SK-N-SH (cell line): ENCODE measurements at regions not wholly inside any gene's neighbourhood (a gene's known extent, or its start where the extent isn't known, plus 50 kb on each side); places are given as distances from the start of the nearest gene placed in this dataset.

Source experiments
- CTCF ChIA-PET: fragments of 300-600, 350-600 bp; formaldehyde crosslinking; extraction: SDS; loops from one replicate; lab custom pipeline; 2021; lab: Yijun Ruan, JAX
- POLR2A ChIA-PET: fragments of 350-600 bp; sonication (Branson Sonifier 250); formaldehyde crosslinking; extraction: SDS; loops from one replicate; lab custom pipeline; 2020; ENCODE audit warnings: antibody characterized with exemption, inconsistent platforms; lab: Yijun Ruan, JAX
- DNase-seq: peaks from one replicate; pipeline ENCODE4 v3.0.0; 2012
- H2AFZ ChIP-seq: fragments of 200-600 bp; sonication (generic); 2 replicates; pipeline ENCODE4 v1.8.1; 2016; ENCODE audit warnings: antibody characterized with exemption, mild to moderate bottlenecking, low read depth
- H3F3A ChIP-seq: fragments of 200-600 bp; sonication (generic); replicated peaks from 2 replicates; pipeline ENCODE3; 2016; ENCODE audit warnings: antibody characterized with exemption, mild to moderate bottlenecking; ENCODE audit not compliant: insufficient read depth
- H3K27ac ChIP-seq, 2 experiments: fragments of 200-500 bp in 1 of 2; fragments of 200-600 bp in 1 of 2; sonication (Bioruptor generic) in 1 of 2; sonication (generic), shearing (Covaris generic) in 1 of 2; 2 replicates each; pipeline versions ENCODE4 v1.5.1 to v1.6.1; 2014 to 2016; ENCODE audit warnings: low read depth in 2 of 2, inconsistent platforms in 1 of 2, low read length in 1 of 2, mild to moderate bottlenecking in 1 of 2, mixed read lengths in 1 of 2
- H3K27me3 ChIP-seq: fragments of 200-600 bp; sonication (generic), shearing (Covaris generic); 2 replicates; pipeline ENCODE4 v1.6.1; 2016; ENCODE audit warnings: mixed run types; ENCODE audit not compliant: insufficient read depth
- H3K36me3 ChIP-seq, 2 experiments: fragments of 200-500 bp in 1 of 2; fragments of 200-600 bp in 1 of 2; sonication (Bioruptor generic) in 1 of 2; sonication (generic) in 1 of 2; replicated peaks in 1 of 2; 2 replicates each; pipeline versions ENCODE3 to v1.5.1; 2014 to 2016; ENCODE audit warnings: low read length in 1 of 2, mild to moderate bottlenecking in 1 of 2; ENCODE audit not compliant: insufficient read depth in 2 of 2, control insufficient read depth in 1 of 2
- H3K4me1 ChIP-seq, 2 experiments: fragments of 200-500 bp in 1 of 2; fragments of 200-600 bp in 1 of 2; sonication (Bioruptor generic) in 1 of 2; sonication (generic), shearing (Covaris generic) in 1 of 2; 2 replicates each; pipeline versions ENCODE4 v1.5.1 to v1.6.1; 2014 to 2016; ENCODE audit warnings: low read depth in 1 of 2, low read length in 1 of 2, mixed run types in 1 of 2; ENCODE audit not compliant: insufficient read depth in 2 of 2, control insufficient read depth in 1 of 2
- H3K4me2 ChIP-seq: fragments of 200-600 bp; sonication (generic), shearing (Covaris generic); 2 replicates; pipeline ENCODE4 v1.6.1; 2017; ENCODE audit warnings: mixed run types
- H3K4me3 ChIP-seq, 2 experiments: fragments of 200-500 bp in 1 of 2; fragments of 200-600 bp in 1 of 2; sonication (Bioruptor generic) in 1 of 2; sonication (generic), shearing (Covaris generic) in 1 of 2; 2 replicates each; pipeline versions ENCODE4 v1.5.1 to v1.8.1; 2014 to 2016; ENCODE audit warnings: low read depth in 2 of 2, inconsistent platforms in 1 of 2, low read length in 1 of 2, mild to moderate bottlenecking in 1 of 2, mixed read lengths in 1 of 2, moderate library complexity in 1 of 2
- H3K79me2 ChIP-seq: fragments of 200-600 bp; sonication (generic); 2 replicates; pipeline ENCODE4 v1.8.1; 2017; ENCODE audit warnings: mild to moderate bottlenecking; ENCODE audit not compliant: insufficient read depth
- H3K9ac ChIP-seq: fragments of 200-600 bp; sonication (generic); 2 replicates; pipeline ENCODE4 v1.6.1; 2017; ENCODE audit warnings: mixed run types
- H3K9me2 ChIP-seq: fragments of 200-600 bp; sonication (generic); 2 replicates; pipeline ENCODE4 v1.6.1; 2017; ENCODE audit warnings: mixed run types
- H3K9me3 ChIP-seq: fragments of 200-600 bp; sonication (generic); 2 replicates; pipeline ENCODE4 v1.6.1; 2017; ENCODE audit warnings: mixed run types, mild to moderate bottlenecking, moderate library complexity
- H4K20me1 ChIP-seq: fragments of 200-600 bp; sonication (generic); 2 replicates; pipeline ENCODE4 v1.6.1; 2017; ENCODE audit warnings: mild to moderate bottlenecking, mixed run types; ENCODE audit not compliant: insufficient read depth
- CHD2 ChIP-seq: fragments of 150-350 bp; IDR thresholded peaks from 2 replicates; pipeline ENCODE4 v1.6.1; 2018; ENCODE audit warnings: low read length; ENCODE audit not compliant: partially characterized antibody
- FOSL2 ChIP-seq: IDR thresholded peaks from 2 replicates; pipeline ENCODE4 v1.4.0; 2012; ENCODE audit warnings: low read depth, mild to moderate bottlenecking, moderate library complexity, borderline replicate concordance
- FOXJ3 ChIP-seq: sonication (generic); formaldehyde crosslinking; IDR thresholded peaks from 2 replicates; pipeline ENCODE4 v1.5.1; 2020; ENCODE audit warnings: mild to moderate bottlenecking, missing genetic modification reagents
- JUND ChIP-seq: IDR thresholded peaks from 2 replicates; pipeline ENCODE4 v1.4.0; 2012
- MEF2A ChIP-seq: IDR thresholded peaks from 2 replicates; pipeline ENCODE4 v1.4.0; 2012; ENCODE audit warnings: low read depth, borderline replicate concordance
- MXI1 ChIP-seq: IDR thresholded peaks from 2 replicates; pipeline ENCODE4 v1.6.1; 2012; ENCODE audit warnings: mild to moderate bottlenecking, low read depth, low read length, improper control_type of control experiment
- NFIC ChIP-seq: IDR thresholded peaks from 2 replicates; pipeline ENCODE4 v1.4.0; 2012; ENCODE audit warnings: borderline replicate concordance
- SIN3A ChIP-seq: IDR thresholded peaks from 2 replicates; pipeline ENCODE4 v1.6.1; 2012; ENCODE audit warnings: low read depth, mild to moderate bottlenecking, low read length, moderate library complexity, borderline replicate concordance
- TAF1 ChIP-seq: IDR thresholded peaks from 2 replicates; pipeline ENCODE4 v1.6.1; 2012; ENCODE audit warnings: low read depth, mild to moderate bottlenecking, low read length, moderate library complexity, borderline replicate concordance
- TCF12 ChIP-seq: IDR thresholded peaks from 2 replicates; pipeline ENCODE4 v1.4.0; 2012
- YY1 ChIP-seq: IDR thresholded peaks from 2 replicates; pipeline ENCODE4 v1.4.0; 2012; ENCODE audit warnings: low read depth, mild to moderate bottlenecking
- WGBS: methylation state at CpG from one replicate; pipeline ENCODE4 v1.1.6; 2017; ENCODE audit warnings: low lambda C conversion rate; 5-methylcytosine and 5-hydroxymethylcytosine counted together
- TF ChIP-seq, protein P1 (sequence below): IDR thresholded peaks from 2 replicates; pipeline ENCODE4 v1.4.0; 2012; ENCODE audit warnings: low read depth, borderline replicate concordance
- TF ChIP-seq, protein P2 (sequence below): IDR thresholded peaks from 2 replicates; pipeline ENCODE4 v1.6.1; 2012; ENCODE audit warnings: mild to moderate bottlenecking, low read depth, low read length, moderate library complexity

DNA sequence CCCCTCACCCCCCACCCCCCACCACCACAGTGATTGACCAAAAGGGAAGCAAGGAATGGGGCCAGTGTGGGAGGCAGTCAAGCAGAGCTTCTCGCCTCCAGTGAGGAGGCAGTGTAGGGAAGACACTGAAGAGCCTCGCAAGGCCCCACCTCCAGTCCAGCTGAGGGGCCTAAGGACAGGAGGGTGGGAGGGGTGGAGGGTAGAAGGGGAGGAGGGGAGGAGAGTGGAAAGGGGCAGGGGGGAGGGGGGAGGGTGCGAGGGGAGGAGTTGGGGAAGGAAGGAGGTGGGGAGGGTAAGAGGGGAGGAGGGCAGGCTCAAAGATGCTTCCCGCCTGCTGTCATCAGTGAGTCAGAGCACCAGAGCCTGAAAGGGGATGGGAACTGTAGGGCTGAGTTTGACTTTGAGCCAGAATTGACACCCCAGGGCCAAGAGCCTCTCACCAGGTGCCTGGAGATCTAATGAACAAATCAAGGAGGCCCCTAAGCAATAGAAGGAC is 786.2 kb downstream of the UQCRFS1 start (continued):
- TF ChIP-seq MEF2A (no peak), NFIC (no peak)

DNA sequence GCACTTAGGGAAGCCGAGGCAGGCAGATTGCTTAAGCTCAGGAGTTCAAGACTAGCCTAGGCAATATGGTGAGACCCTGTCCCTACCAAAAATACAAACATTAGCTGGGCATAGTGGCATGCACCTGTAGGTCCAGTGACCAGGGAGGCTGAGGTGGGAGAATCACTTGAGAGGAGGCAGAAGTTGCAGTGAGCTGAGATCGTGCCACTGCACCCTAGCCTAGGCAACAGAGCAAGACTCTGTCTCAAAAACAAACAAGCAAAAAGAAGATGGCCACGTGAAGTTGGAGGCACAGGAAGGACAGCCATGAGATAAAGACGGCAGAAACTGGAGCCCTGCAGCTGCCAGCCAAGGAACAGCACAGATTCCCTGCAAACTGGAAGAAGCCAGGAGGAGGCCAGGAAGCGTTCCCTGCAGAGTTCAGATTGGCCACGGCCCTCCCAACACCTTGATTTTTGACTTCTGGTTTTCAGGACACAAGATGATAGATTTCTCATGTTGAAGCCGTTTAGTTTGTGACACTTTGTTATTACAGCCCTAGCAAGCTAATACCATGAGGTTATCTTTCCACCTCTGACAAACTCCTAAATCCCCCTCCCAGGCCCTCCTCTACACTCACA is 786.7 kb downstream of the UQCRFS1 start:
- Histone ChIP-seq H2AFZ (no peak overlapping the region), H3K4me1 (no peaks in the 10 kb centered on the region), H3K27me3 (peaks cover 18% of the 10 kb centered on the region; the same call in 1 of the 2 replicates), H3K4me2 (no peak overlapping the region), H3F3A (no peaks in the 10 kb centered on the region), H3K9me2 (no peaks in the 10 kb centered on the region), H3K27ac (no peak overlapping the region), H4K20me1 (no peaks in the 10 kb centered on the region), H3K36me3 (no peaks in the 10 kb centered on the region), H3K9me3 (no peaks in the 10 kb centered on the region), H3K9ac (no peak overlapping the region), H3K79me2 (no peaks in the 10 kb centered on the region), H3K4me3 (no peak overlapping the region)
- ChIA-PET CTCF (no interaction called here), POLR2A (no interaction called here)
- WGBS, result 1% methylated on average over 7 of the region's 7 CpGs
- no peak for DNase-seq
- TF ChIP-seq SIN3A, result no peak
- no peak for TF ChIP-seq FOXJ3 (CRISPR knock-in tag)
- TF ChIP-seq TAF1, result no peak
- no peak for TF ChIP-seq NFIC
- TF ChIP-seq, protein P1, sequence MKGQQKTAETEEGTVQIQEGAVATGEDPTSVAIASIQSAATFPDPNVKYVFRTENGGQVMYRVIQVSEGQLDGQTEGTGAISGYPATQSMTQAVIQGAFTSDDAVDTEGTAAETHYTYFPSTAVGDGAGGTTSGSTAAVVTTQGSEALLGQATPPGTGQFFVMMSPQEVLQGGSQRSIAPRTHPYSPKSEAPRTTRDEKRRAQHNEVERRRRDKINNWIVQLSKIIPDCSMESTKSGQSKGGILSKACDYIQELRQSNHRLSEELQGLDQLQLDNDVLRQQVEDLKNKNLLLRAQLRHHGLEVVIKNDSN, result no peak
- TF ChIP-seq CHD2, result no peak
- no peak for TF ChIP-seq FOSL2

DNA sequence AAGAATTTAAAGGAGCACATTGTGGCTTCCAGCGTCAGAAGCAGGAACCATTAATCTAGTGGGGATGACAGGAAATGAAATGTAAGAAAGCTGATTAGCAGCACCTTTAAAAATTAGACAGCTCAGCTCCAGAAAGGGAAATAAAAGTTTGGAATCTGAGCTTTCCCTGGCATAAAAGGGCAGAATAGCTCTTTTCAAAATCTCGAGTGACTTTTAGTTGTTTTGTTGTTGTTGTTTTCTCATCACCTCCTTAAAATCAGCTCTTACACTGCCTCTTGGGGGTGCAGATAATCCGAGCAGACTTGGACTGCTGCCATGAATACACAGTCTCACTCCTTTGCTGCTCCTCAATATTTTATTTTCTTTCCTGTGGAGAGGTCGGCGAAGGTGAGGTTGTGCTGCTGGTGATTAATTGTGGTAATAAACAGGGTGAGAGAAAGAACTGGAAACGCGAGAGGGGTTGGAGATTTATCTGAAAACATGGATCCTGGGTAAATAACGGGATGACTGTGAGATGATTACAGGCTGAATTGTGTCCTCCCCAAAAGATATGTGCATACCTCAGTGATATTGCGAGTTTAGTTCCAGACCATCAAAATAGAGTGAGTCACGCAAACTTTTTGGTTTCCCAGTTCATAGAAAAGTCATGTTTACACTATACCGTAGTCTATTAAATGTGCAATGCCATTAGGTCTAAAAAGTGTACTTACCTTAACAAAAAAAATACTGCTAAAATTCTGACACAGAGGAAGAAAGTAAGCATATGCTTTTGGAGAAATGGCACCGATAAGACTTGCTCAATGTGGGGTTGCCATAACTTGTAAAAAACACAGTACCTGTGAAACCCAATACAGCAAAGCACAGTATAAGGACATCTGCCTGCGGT is 787.7 kb downstream of the UQCRFS1 start:
- ChIA-PET CTCF (no interaction called here), POLR2A (no interaction called here)
- H3K27ac ChIP-seq, result no peak overlapping the region
- H3K9me2 ChIP-seq, result no peaks in the 10 kb centered on the region
- H4K20me1 ChIP-seq, result no peaks in the 10 kb centered on the region
- no peaks in the 10 kb centered on the region for H3F3A ChIP-seq
- TF ChIP-seq TCF12 (no peak), MXI1 (no peak), YY1 (no peak), JUND (no peak), FOSL2 (no peak)
- TF ChIP-seq, protein P2, sequence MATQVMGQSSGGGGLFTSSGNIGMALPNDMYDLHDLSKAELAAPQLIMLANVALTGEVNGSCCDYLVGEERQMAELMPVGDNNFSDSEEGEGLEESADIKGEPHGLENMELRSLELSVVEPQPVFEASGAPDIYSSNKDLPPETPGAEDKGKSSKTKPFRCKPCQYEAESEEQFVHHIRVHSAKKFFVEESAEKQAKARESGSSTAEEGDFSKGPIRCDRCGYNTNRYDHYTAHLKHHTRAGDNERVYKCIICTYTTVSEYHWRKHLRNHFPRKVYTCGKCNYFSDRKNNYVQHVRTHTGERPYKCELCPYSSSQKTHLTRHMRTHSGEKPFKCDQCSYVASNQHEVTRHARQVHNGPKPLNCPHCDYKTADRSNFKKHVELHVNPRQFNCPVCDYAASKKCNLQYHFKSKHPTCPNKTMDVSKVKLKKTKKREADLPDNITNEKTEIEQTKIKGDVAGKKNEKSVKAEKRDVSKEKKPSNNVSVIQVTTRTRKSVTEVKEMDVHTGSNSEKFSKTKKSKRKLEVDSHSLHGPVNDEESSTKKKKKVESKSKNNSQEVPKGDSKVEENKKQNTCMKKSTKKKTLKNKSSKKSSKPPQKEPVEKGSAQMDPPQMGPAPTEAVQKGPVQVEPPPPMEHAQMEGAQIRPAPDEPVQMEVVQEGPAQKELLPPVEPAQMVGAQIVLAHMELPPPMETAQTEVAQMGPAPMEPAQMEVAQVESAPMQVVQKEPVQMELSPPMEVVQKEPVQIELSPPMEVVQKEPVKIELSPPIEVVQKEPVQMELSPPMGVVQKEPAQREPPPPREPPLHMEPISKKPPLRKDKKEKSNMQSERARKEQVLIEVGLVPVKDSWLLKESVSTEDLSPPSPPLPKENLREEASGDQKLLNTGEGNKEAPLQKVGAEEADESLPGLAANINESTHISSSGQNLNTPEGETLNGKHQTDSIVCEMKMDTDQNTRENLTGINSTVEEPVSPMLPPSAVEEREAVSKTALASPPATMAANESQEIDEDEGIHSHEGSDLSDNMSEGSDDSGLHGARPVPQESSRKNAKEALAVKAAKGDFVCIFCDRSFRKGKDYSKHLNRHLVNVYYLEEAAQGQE, result no peak
- TF ChIP-seq, all 33 proteins: peak for 0
- no peaks in the 10 kb centered on the region for H3K79me2 ChIP-seq
- H3K36me3 ChIP-seq, result no peaks in the 10 kb centered on the region
- no peaks in the 10 kb centered on the region for H3K4me1 ChIP-seq
- H3K9me3 ChIP-seq, result no peaks in the 10 kb centered on the region
- no peak overlapping the region for H3K4me3 ChIP-seq
- H2AFZ ChIP-seq, result no peak overlapping the region
- 8% methylated on average over 13 of the region's 13 CpGs for WGBS
- no peak overlapping the region for H3K9ac ChIP-seq
- no peak for DNase-seq
- H3K4me2 ChIP-seq, result no peak overlapping the region
- peaks cover 18% of the 10 kb centered on the region; the same call in 1 of the 2 replicates for H3K27me3 ChIP-seq
